GM21723 (cell line): ENCODE measurements at regions not wholly inside any gene's neighbourhood (a gene's known extent, or its start where the extent isn't known, plus 50 kb on each side); places are given as distances from the start of the nearest gene placed in this dataset.

ENCODE experiments used
- ATAC-seq: cut with Tn5 transposase; IDR thresholded peaks from one replicate; pipeline ENCODE4 v1.9.1; 2021; ENCODE audit warnings: mild to moderate bottlenecking, moderate library complexity; ENCODE audit not compliant: unreplicated experiment

- no peak for ATAC-seq
Observed at GRCh38 chr16:64422259-64422658, 699.6 kb downstream of the CDH11 start.

GRCh38 chr16:64421515-64421914 lies 700.3 kb downstream of the CDH11 start:
- ATAC-seq, result no peak

- no peak for ATAC-seq
Observed at GRCh38 chr16:64419832-64420231, 702.0 kb downstream of the CDH11 start.

GRCh38 chr16:64417711-64418227 lies 704.1 kb downstream of the CDH11 start:
- ATAC-seq, result no peak

- ATAC-seq, result no peak
Observed at GRCh38 chr16:64416216-64417005, 705.5 kb downstream of the CDH11 start.

GRCh38 chr16:64412578-64413280 lies 709.1 kb downstream of the CDH11 start:
- ATAC-seq, result no peak

GRCh38 chr16:64410306-64410705 lies 711.6 kb downstream of the CDH11 start:
- no peak for ATAC-seq

GRCh38 chr16:64409783-64410210 lies 712.1 kb downstream of the CDH11 start:
- no peak for ATAC-seq

GRCh38 chr16:64408699-64409098 lies 713.2 kb downstream of the CDH11 start:
- no peak for ATAC-seq

GRCh38 chr16:64406770-64407181 lies 715.1 kb downstream of the CDH11 start:
- no peak for ATAC-seq

GRCh38 chr16:64403352-64403751 lies 718.5 kb downstream of the CDH11 start:
- ATAC-seq, result no peak

- no peak for ATAC-seq
Observed at GRCh38 chr16:64398793-64399192, 723.1 kb downstream of the CDH11 start.

- ATAC-seq, result no peak
Observed at GRCh38 chr16:64397945-64398508, 723.8 kb downstream of the CDH11 start.

- no peak for ATAC-seq
Observed at GRCh38 chr16:64397042-64397441, 724.8 kb downstream of the CDH11 start.

GRCh38 chr16:64394061-64394460 lies 727.8 kb downstream of the CDH11 start:
- no peak for ATAC-seq

GRCh38 chr16:64392456-64392855 lies 729.4 kb downstream of the CDH11 start:
- ATAC-seq, result no peak

- no peak for ATAC-seq
Observed at GRCh38 chr16:64391063-64391600, 730.7 kb downstream of the CDH11 start.

- ATAC-seq, result no peak
Observed at GRCh38 chr16:64390102-64390501, 731.8 kb downstream of the CDH11 start.

GRCh38 chr16:64384636-64385035 lies 737.2 kb downstream of the CDH11 start:
- ATAC-seq, result no peak

GRCh38 chr16:64381979-64382378 lies 739.9 kb downstream of the CDH11 start:
- no peak for ATAC-seq

GRCh38 chr16:64380751-64381150 lies 741.1 kb downstream of the CDH11 start:
- no peak for ATAC-seq
